ENCODE measurements at regions not wholly inside any gene's neighbourhood (a gene's known extent, or its start where the extent isn't known, plus 50 kb on each side); places are given as distances from the start of the nearest gene placed in this dataset.

DNA sequence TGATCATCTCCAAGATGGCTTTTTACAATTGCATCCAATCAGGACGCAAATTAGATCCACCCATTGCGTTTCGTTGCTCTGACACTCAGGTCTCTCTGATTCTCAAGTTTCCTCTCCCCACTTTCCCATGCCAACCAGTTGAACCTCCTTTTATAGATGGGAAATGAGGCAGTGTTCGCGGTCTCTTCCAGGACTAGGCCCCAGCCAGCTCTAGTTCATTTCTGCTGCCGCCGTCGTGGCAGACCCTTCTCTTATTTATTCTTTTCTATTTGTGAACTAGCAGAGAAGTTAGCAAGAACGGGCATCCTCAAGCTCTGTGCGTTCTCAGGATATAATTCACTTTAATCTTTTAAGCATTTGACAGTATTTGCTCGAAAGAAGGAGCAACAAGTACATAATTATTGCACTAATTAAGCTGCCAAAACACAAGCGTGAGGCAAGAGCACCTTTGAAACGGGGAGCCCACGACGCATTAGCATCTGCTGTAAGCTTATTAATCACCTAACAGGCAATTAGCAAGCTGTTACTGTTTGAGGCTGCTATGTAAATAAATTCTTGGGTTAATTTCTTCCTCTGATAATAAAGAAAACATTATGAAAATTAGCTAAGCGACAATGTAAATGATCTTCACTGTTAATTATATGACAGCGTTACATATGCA, 246.4 kb upstream of the TLE3 start:
- TF ChIP-seq, protein P1, sequence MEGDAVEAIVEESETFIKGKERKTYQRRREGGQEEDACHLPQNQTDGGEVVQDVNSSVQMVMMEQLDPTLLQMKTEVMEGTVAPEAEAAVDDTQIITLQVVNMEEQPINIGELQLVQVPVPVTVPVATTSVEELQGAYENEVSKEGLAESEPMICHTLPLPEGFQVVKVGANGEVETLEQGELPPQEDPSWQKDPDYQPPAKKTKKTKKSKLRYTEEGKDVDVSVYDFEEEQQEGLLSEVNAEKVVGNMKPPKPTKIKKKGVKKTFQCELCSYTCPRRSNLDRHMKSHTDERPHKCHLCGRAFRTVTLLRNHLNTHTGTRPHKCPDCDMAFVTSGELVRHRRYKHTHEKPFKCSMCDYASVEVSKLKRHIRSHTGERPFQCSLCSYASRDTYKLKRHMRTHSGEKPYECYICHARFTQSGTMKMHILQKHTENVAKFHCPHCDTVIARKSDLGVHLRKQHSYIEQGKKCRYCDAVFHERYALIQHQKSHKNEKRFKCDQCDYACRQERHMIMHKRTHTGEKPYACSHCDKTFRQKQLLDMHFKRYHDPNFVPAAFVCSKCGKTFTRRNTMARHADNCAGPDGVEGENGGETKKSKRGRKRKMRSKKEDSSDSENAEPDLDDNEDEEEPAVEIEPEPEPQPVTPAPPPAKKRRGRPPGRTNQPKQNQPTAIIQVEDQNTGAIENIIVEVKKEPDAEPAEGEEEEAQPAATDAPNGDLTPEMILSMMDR (IDR thresholded peaks at IDR 0.05; ENCODE audit: poor library complexity, severe bottlenecking), result no peak
- TF ChIP-seq MXI1 (conservative IDR thresholded peaks at IDR 0.05; ENCODE audit: poor library complexity, severe bottlenecking) (no peak), TAF1 (IDR thresholded peaks at IDR 0.05; ENCODE audit: low read depth) (no peak), POLR2AphosphoS5 (IDR thresholded peaks at IDR 0.05) (no peak), EZH2 (IDR thresholded peaks at IDR 0.05; ENCODE audit: borderline replicate concordance, insufficient read depth, low read length, poor library complexity, severe bottlenecking) (no peak)

Data from neural cell (in vitro differentiated cells).